ENCODE measurements at regions not wholly inside any gene's neighbourhood (a gene's known extent, or its start where the extent isn't known, plus 50 kb on each side); places are given as distances from the start of the nearest gene placed in this dataset.

DNA sequence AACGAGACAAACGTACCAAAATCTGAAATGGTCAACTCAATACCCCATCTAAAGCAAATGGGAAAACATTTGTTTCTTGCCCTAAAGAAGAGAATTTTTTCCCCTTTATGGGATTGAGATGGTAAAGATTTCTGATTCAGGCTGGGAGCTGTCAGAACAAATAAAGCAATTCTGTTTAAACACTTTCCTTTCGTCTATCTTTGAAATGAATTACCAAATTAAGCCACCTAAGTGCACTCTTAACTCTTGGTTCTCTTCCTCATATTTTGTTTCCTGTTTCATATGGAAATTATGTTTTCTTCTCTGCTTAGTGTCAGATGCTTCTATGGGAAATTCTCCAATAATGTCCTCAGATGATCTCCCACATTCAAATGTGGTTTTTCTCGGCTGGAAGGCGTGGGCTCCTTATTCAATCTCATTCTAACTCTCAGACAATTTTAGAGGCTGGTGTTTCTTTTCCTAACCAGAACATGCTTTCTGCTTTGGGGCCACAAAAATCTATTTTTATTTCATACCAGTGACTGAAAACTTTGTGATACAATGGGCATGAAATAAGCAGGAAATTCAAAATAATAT is 50.3 kb upstream of the HPF1 start:
- no peak for DNase-seq

Data from OCI-M1 (cell line).